SHP77 (cell line): ENCODE measurements at regions not wholly inside any gene's neighbourhood (a gene's known extent, or its start where the extent isn't known, plus 50 kb on each side); places are given as distances from the start of the nearest gene placed in this dataset.

Experiments
- DNase-seq, 2 experiments: peaks; one replicate each; lab custom pipeline; 2025; lab: John Stamatoyannopoulos, UW

GRCh38 chr13:105220881-105221280 is 1314.6 kb downstream of the EFNB2 start:
- no peak for DNase-seq

GRCh38 chr13:105220063-105220462 is 1315.4 kb downstream of the EFNB2 start:
- DNase-seq, result no peak

GRCh38 chr13:105219651-105220050 is 1315.8 kb downstream of the EFNB2 start:
- DNase-seq, result no peak

- no peak for DNase-seq
Measured at GRCh38 chr13:105213512-105213911, 1322.0 kb downstream of the EFNB2 start.

GRCh38 chr13:105207572-105208293 is 1327.7 kb downstream of the EFNB2 start:
- DNase-seq, result no peak

GRCh38 chr13:105202354-105202753 is 1333.1 kb downstream of the EFNB2 start:
- DNase-seq, result peak in 1 of 2 experiments; percentile 31

- no peak for DNase-seq
Measured at GRCh38 chr13:105201351-105201750, 1334.1 kb downstream of the EFNB2 start.

GRCh38 chr13:105200181-105200580 is 1335.3 kb downstream of the EFNB2 start:
- DNase-seq, result no peak

GRCh38 chr13:105196052-105196451 is 1339.4 kb downstream of the EFNB2 start:
- no peak for DNase-seq

- no peak for DNase-seq
Measured at GRCh38 chr13:105193026-105193425, 1342.4 kb downstream of the EFNB2 start.

- DNase-seq, result no peak
Measured at GRCh38 chr13:105184201-105184600, 1351.3 kb downstream of the EFNB2 start.

- DNase-seq, result no peak
Measured at GRCh38 chr13:105177265-105177900, 1358.1 kb downstream of the EFNB2 start.

GRCh38 chr13:105170438-105170837 is 1365.0 kb downstream of the EFNB2 start:
- no peak for DNase-seq

- no peak for DNase-seq
Measured at GRCh38 chr13:105168295-105168694, 1367.2 kb downstream of the EFNB2 start.

GRCh38 chr13:105167385-105167784 is 1368.1 kb downstream of the EFNB2 start:
- no peak for DNase-seq

GRCh38 chr13:105165449-105166125 is 1369.9 kb downstream of the EFNB2 start:
- no peak for DNase-seq

- peak; percentile 39 to 45 for DNase-seq
Measured at GRCh38 chr13:105159841-105160240, 1375.6 kb downstream of the EFNB2 start.

- no peak for DNase-seq
Measured at GRCh38 chr13:105153611-105154010, 1381.9 kb downstream of the EFNB2 start.

GRCh38 chr13:105151639-105152038 is 1383.8 kb downstream of the EFNB2 start:
- DNase-seq, result no peak

GRCh38 chr13:105147461-105147860 is 1388.0 kb downstream of the EFNB2 start:
- no peak for DNase-seq

GRCh38 chr13:105144936-105145335 is 1390.5 kb downstream of the EFNB2 start:
- DNase-seq, result no peak

GRCh38 chr13:105144020-105144419 is 1391.4 kb downstream of the EFNB2 start:
- no peak for DNase-seq

- no peak for DNase-seq
Measured at GRCh38 chr13:105142556-105142955, 1392.9 kb downstream of the EFNB2 start.
